H9 (cell line): ENCODE measurements at regions not wholly inside any gene's neighbourhood (a gene's known extent, or its start where the extent isn't known, plus 50 kb on each side); places are given as distances from the start of the nearest gene placed in this dataset.

ENCODE experiments used
- DNase-seq: peaks from one replicate; pipeline ENCODE4 v3.0.0-alpha.2; 2017
- H2AFZ ChIP-seq: one replicate; pipeline ENCODE4 v1.6.1; 2013; ENCODE audit warnings: mild to moderate bottlenecking, low read length, control low read depth, moderate library complexity
- H2AK5ac ChIP-seq: 2 replicates; pipeline ENCODE4 v1.6.1; 2013; ENCODE audit warnings: low read length, control low read depth, mixed read lengths; ENCODE audit not compliant: insufficient read length
- H2BK120ac ChIP-seq: one replicate; pipeline ENCODE4 v1.6.1; 2013; ENCODE audit warnings: low read depth, mild to moderate bottlenecking, low read length, control low read depth, inconsistent platforms; ENCODE audit not compliant: poor library complexity, severe bottlenecking
- H2BK12ac ChIP-seq: 2 replicates; pipeline ENCODE4 v1.6.1; 2013; ENCODE audit warnings: low read length, control low read depth, mixed read lengths, low read depth; ENCODE audit not compliant: insufficient read length
- H2BK15ac ChIP-seq: 2 replicates; pipeline ENCODE4 v1.6.1; 2013; ENCODE audit warnings: low read depth, low read length, control low read depth
- H2BK20ac ChIP-seq: one replicate; pipeline ENCODE4 v1.6.1; 2013; ENCODE audit warnings: low read depth, mild to moderate bottlenecking, low read length, control low read depth, inconsistent platforms; ENCODE audit not compliant: poor library complexity, severe bottlenecking
- H2BK5ac ChIP-seq: 2 replicates; pipeline ENCODE4 v1.6.1; 2013; ENCODE audit warnings: low read length, control low read depth, mixed read lengths; ENCODE audit not compliant: insufficient read length
- H3K14ac ChIP-seq: 2 replicates; pipeline ENCODE4 v1.6.1; 2013; ENCODE audit warnings: low read length, control low read depth; ENCODE audit not compliant: insufficient read depth
- H3K18ac ChIP-seq: 2 replicates; pipeline ENCODE4 v1.6.1; 2013; ENCODE audit warnings: low read depth, mild to moderate bottlenecking, mixed read lengths, low read length, control low read depth; ENCODE audit not compliant: insufficient read length
- H3K23ac ChIP-seq: 2 replicates; pipeline ENCODE4 v1.6.1; 2013; ENCODE audit warnings: low read length, control low read depth, mixed read lengths, low read depth; ENCODE audit not compliant: insufficient read length
- H3K23me2 ChIP-seq: 2 replicates; pipeline ENCODE4 v1.6.1; 2013; ENCODE audit warnings: low read depth, mild to moderate bottlenecking, mixed read lengths, low read length, control low read depth; ENCODE audit not compliant: insufficient read length, poor library complexity, severe bottlenecking
- H3K27ac ChIP-seq: 2 replicates; pipeline ENCODE4 v1.5.1; 2013; ENCODE audit warnings: low read length, control low read depth, mixed read lengths, low read depth; ENCODE audit not compliant: insufficient read length
- H3K27me3 ChIP-seq: 2 replicates; pipeline ENCODE4 v1.6.1; 2013; ENCODE audit warnings: low read length, control low read depth, inconsistent platforms; ENCODE audit not compliant: insufficient read depth
- H3K4ac ChIP-seq: 2 replicates; pipeline ENCODE4 v1.6.1; 2013; ENCODE audit warnings: low read depth, mild to moderate bottlenecking, control low read depth, inconsistent platforms, low read length, moderate library complexity
- H3K4me1 ChIP-seq: 2 replicates; pipeline ENCODE4 v1.6.1; 2013; ENCODE audit warnings: low read length, control low read depth, inconsistent platforms; ENCODE audit not compliant: insufficient read depth
- H3K4me2 ChIP-seq: 2 replicates; pipeline ENCODE4 v1.6.1; 2013; ENCODE audit warnings: low read length, control low read depth, mixed read lengths; ENCODE audit not compliant: insufficient read length, insufficient read depth
- H3K56ac ChIP-seq: 2 replicates; pipeline ENCODE4 v1.6.1; 2013; ENCODE audit warnings: low read depth, mild to moderate bottlenecking, mixed read lengths, low read length, control low read depth; ENCODE audit not compliant: insufficient read length
- H3K79me1 ChIP-seq: 2 replicates; pipeline ENCODE4 v1.6.1; 2013; ENCODE audit warnings: low read depth, mild to moderate bottlenecking, moderate library complexity, low read length, control low read depth, inconsistent platforms; ENCODE audit not compliant: insufficient read depth, poor library complexity, severe bottlenecking
- H3K79me2 ChIP-seq: 2 replicates; pipeline ENCODE4 v1.6.1; 2013; ENCODE audit warnings: low read length, control low read depth, inconsistent platforms; ENCODE audit not compliant: insufficient read depth
- H3K9ac ChIP-seq: 2 replicates; pipeline ENCODE4 v1.6.1; 2013; ENCODE audit warnings: low read length, control low read depth, mixed read lengths; ENCODE audit not compliant: insufficient read length; ENCODE audit errors: extremely low read depth
- H3K9me3 ChIP-seq: one replicate; pipeline ENCODE4 v1.6.1; 2013; ENCODE audit warnings: low read depth, low read length, inconsistent platforms; ENCODE audit not compliant: control insufficient read depth
- H3T11ph ChIP-seq: one replicate; pipeline ENCODE4 v1.6.1; 2013; ENCODE audit warnings: mild to moderate bottlenecking, low read length, control low read depth, inconsistent platforms
- H4K20me1 ChIP-seq: one replicate; pipeline ENCODE4 v1.6.1; 2013; ENCODE audit not compliant: control insufficient read depth, insufficient read length, insufficient read depth
- H4K5ac ChIP-seq: 2 replicates; pipeline ENCODE4 v1.6.1; 2013; ENCODE audit warnings: low read depth, mild to moderate bottlenecking, mixed read lengths, low read length, control low read depth; ENCODE audit not compliant: insufficient read length
- H4K8ac ChIP-seq: replicated peaks from 2 replicates; pipeline ENCODE4 v1.6.1; 2013; ENCODE audit warnings: low read length, control low read depth, mixed read lengths, low read depth; ENCODE audit not compliant: insufficient read length
- H4K91ac ChIP-seq: 2 replicates; pipeline ENCODE4 v1.6.1; 2013; ENCODE audit warnings: low read depth, mild to moderate bottlenecking, moderate library complexity, mixed read lengths, low read length, control low read depth; ENCODE audit not compliant: insufficient read length
- H3K27ac Mint-ChIP-seq, 3 experiments: 2 replicates in 2 of 3; 3 replicates in 1 of 3; pipeline ENCODE4 v1.8.0; 2020 to 2021; ENCODE audit warnings: mixed read lengths in 3 of 3, mild to moderate bottlenecking in 1 of 3, moderate library complexity in 1 of 3
- H3K27me3 Mint-ChIP-seq: 2 replicates; pipeline ENCODE4 v1.8.0; 2021; ENCODE audit warnings: low read depth, mild to moderate bottlenecking, moderate library complexity, mixed read lengths
- H3K36me3 Mint-ChIP-seq, 3 experiments: 2 replicates in 2 of 3; 3 replicates in 1 of 3; pipeline ENCODE4 v1.8.0; 2020 to 2021; ENCODE audit warnings: low read depth in 3 of 3, mixed read lengths in 3 of 3; ENCODE audit not compliant: insufficient read depth in 1 of 3
- H3K4me1 Mint-ChIP-seq, 2 experiments: 2 replicates each; pipeline ENCODE4 v1.8.0; 2020; ENCODE audit warnings: mixed read lengths in 2 of 2
- H3K4me3 Mint-ChIP-seq, 2 experiments: 2 replicates in 1 of 2; 3 replicates in 1 of 2; pipeline ENCODE4 v1.8.0; 2020 to 2021; ENCODE audit warnings: mild to moderate bottlenecking in 2 of 2, mixed read lengths in 2 of 2, moderate library complexity in 1 of 2
- H3K9me3 Mint-ChIP-seq, 2 experiments: 2 replicates in 1 of 2; 3 replicates in 1 of 2; pipeline ENCODE4 v1.8.0; 2020; ENCODE audit warnings: mild to moderate bottlenecking in 2 of 2, mixed read lengths in 2 of 2, moderate library complexity in 1 of 2
- WGBS: extraction: QIAGEN DNeasy Blood & Tissue Kit; methylation state at CpG from one replicate; pipeline ENCODE4 v1.1.7; 2013; ENCODE audit warnings: missing lambda C conversion rate, low lambda C conversion rate, mixed read lengths; ENCODE audit not compliant: insufficient read length; ENCODE audit errors: extremely low coverage; 5-methylcytosine and 5-hydroxymethylcytosine counted together
- TF ChIP-seq, protein P1 (sequence below): fragments of 200-600 bp; sonication (generic); conservative IDR thresholded peaks from 3 replicates; pipeline ENCODE4 v1.8.0; 2021; ENCODE audit warnings: antibody characterized with exemption, mild to moderate bottlenecking

DNA sequence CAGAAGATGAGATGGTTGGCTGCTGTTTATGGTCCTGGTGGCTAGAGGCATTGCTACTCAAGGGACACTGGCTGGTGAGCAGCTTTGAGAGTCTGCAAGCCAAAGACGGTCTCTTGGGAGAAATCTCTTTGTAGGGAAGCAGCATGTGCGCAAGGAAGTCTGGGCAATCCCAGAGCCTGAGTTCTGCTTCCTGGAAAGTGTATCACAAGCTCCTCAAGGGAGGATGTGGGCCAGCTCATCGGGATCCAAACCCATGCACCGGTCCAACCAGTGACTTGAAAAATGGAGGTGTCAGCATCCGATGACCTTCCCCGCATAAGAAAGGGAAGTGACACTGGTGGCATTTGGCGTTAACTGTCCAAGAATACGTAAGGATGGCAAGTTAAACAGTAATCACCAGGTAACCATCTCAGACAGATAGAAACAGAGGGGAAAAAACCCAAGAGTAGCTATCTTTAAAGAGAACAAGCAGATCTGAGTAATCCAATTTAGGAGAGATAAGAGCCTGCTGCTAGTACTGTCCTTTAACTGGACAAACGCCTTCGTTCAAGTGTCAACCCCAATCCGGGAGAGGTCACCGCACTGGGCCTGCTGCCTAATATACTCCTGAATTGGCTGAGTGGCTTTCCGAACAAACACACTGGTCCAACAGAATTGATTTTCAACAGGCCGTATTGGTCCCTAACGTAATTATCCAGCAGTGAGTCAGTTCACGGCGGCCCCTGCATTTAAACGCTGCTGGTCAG lies 303.0 kb upstream of the ZFHX3 start:
- H3K14ac ChIP-seq, result no peak overlapping the region
- no peak overlapping the region for H3K23ac ChIP-seq
- no peak overlapping the region for H2BK15ac ChIP-seq
- no peak for DNase-seq
- no peaks in the 10 kb centered on the region for H3K79me1 ChIP-seq
- no peaks in the 10 kb centered on the region for H3K9me3 Mint-ChIP-seq
- H3K4ac ChIP-seq, result no peak overlapping the region
- H3K4me3 Mint-ChIP-seq, result no peak overlapping the region
- H3K27ac ChIP-seq, result no peak overlapping the region
- H3K4me1 ChIP-seq, result peaks cover 4% of the 10 kb centered on the region; the same call in 1 of the 2 replicates
- no peak overlapping the region for H2AK5ac ChIP-seq
- H3K27me3 ChIP-seq, result no peaks in the 10 kb centered on the region
- H3K18ac ChIP-seq, result no peak overlapping the region
- no peak overlapping the region for H3K56ac ChIP-seq
- no peak overlapping the region for H3K9ac ChIP-seq
- H3K4me2 ChIP-seq, result no peak overlapping the region
- peaks cover 22 to 26% of the 10 kb centered on the region in 2 experiments for H3K4me1 Mint-ChIP-seq
- H3K27me3 Mint-ChIP-seq, result peaks cover 18% of the 10 kb centered on the region
- H2BK120ac ChIP-seq, result no peak overlapping the region
- no peak overlapping the region for H2AFZ ChIP-seq
- no peaks in the 10 kb centered on the region for H3K79me2 ChIP-seq
- WGBS, result no CpG with 5 or more reads among the region's 18 CpGs
- no peak overlapping the region for H2BK5ac ChIP-seq
- no peak overlapping the region for H3K27ac Mint-ChIP-seq
- H3K23me2 ChIP-seq, result no peaks in the 10 kb centered on the region
- H2BK20ac ChIP-seq, result no peak overlapping the region
- TF ChIP-seq, protein P1, sequence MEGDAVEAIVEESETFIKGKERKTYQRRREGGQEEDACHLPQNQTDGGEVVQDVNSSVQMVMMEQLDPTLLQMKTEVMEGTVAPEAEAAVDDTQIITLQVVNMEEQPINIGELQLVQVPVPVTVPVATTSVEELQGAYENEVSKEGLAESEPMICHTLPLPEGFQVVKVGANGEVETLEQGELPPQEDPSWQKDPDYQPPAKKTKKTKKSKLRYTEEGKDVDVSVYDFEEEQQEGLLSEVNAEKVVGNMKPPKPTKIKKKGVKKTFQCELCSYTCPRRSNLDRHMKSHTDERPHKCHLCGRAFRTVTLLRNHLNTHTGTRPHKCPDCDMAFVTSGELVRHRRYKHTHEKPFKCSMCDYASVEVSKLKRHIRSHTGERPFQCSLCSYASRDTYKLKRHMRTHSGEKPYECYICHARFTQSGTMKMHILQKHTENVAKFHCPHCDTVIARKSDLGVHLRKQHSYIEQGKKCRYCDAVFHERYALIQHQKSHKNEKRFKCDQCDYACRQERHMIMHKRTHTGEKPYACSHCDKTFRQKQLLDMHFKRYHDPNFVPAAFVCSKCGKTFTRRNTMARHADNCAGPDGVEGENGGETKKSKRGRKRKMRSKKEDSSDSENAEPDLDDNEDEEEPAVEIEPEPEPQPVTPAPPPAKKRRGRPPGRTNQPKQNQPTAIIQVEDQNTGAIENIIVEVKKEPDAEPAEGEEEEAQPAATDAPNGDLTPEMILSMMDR, result no peak
- H3T11ph ChIP-seq, result no peak overlapping the region
- H4K91ac ChIP-seq, result no peak overlapping the region
- H4K20me1 ChIP-seq, result no peaks in the 10 kb centered on the region
- H4K5ac ChIP-seq, result no peak overlapping the region
- no peak overlapping the region for H2BK12ac ChIP-seq
- H4K8ac ChIP-seq, result no peak overlapping the region
- no peaks in the 10 kb centered on the region; a peak in 1 of 7 replicates for H3K36me3 Mint-ChIP-seq
- no peaks in the 10 kb centered on the region for H3K9me3 ChIP-seq
